ENCODE measurements at regions not wholly inside any gene's neighbourhood (a gene's known extent, or its start where the extent isn't known, plus 50 kb on each side); places are given as distances from the start of the nearest gene placed in this dataset.

- no peak for TF ChIP-seq TSHZ2 (CRISPR knock-in tag; IDR thresholded peaks at IDR 0.05)
- TF ChIP-seq ZNF8 (CRISPR knock-in tag; IDR thresholded peaks at IDR 0.05), result no peak
- TF ChIP-seq CREB5 (CRISPR knock-in tag; IDR thresholded peaks at IDR 0.05; ENCODE audit: low read depth), result no peak
- no peak for TF ChIP-seq ZNF70 (CRISPR knock-in tag; IDR thresholded peaks at IDR 0.05)
- no peak for TF ChIP-seq PPARA (CRISPR knock-in tag; IDR thresholded peaks at IDR 0.05; ENCODE audit: borderline replicate concordance)
- TF ChIP-seq ZNF565 (CRISPR knock-in tag; conservative IDR thresholded peaks at IDR 0.05; ENCODE audit: low read depth), result no peak
- TF ChIP-seq ZFP3 (CRISPR knock-in tag; IDR thresholded peaks at IDR 0.05), result no peak
- no peak for TF ChIP-seq RARB (CRISPR knock-in tag; IDR thresholded peaks at IDR 0.05)
- no peak for TF ChIP-seq ARNTL (CRISPR knock-in tag; IDR thresholded peaks at IDR 0.05; ENCODE audit: borderline replicate concordance, low read depth)
- TF ChIP-seq SNAI2 (CRISPR knock-in tag; IDR thresholded peaks at IDR 0.05), result no peak
- no peak for TF ChIP-seq PATZ1 (CRISPR knock-in tag; IDR thresholded peaks at IDR 0.05; ENCODE audit: borderline replicate concordance)
- no peak for TF ChIP-seq ESRRG (CRISPR knock-in tag; IDR thresholded peaks at IDR 0.05)
- no peak for TF ChIP-seq ZFP30 (CRISPR knock-in tag; IDR thresholded peaks at IDR 0.05)
- TF ChIP-seq ZC3H10 (CRISPR knock-in tag; IDR thresholded peaks at IDR 0.05), result no peak
Measured at GRCh38 chr5:123965626-123966025, 453.6 kb downstream of the CSNK1G3 start.
